Ovary (tissue), 3 donors: ENCODE measurements at regions not wholly inside any gene's neighbourhood (a gene's known extent, or its start where the extent isn't known, plus 50 kb on each side); places are given as distances from the start of the nearest gene placed in this dataset.

Experiments
- POLR2A ChIP-seq: fragments of 450-650 bp; IDR thresholded peaks from one replicate; pipeline ENCODE4 v1.6.1; 2017; ENCODE audit warnings: antibody characterized with exemption, mild to moderate bottlenecking, moderate library complexity
- TF ChIP-seq, protein P1 (sequence below), 3 donors: fragments of 450-650 bp in 2 of 3; fragments of 200-600 bp in 1 of 3; IDR thresholded peaks; one replicate each; pipeline versions ENCODE4 v1.5.1 to v1.8.0; 2016 to 2022; ENCODE audit warnings: antibody characterized with exemption in 3 of 3, mild to moderate bottlenecking in 1 of 3
- donor health status: DM: no; HTN: no; CAD: no.

DNA sequence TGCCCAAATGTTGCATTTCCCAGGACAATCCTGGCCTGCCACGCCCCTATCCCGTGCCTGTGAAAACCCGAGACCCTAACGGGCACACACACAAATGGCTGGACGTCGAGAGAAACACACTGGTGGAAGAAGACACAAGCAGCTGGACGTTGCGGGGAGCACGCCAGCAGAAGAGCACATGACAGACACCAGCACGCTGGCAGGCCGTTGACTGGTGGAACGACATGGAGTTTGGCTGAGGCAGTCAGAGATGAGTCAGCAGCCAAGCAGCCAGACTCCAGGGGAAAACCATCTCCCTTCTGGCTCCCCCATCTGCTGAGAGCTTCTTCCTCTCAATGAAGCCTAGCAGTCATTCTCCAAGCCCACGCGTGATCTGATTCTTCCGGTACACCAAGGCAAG is 606.7 kb upstream of the LRRC4C start:
- TF ChIP-seq, protein P1, sequence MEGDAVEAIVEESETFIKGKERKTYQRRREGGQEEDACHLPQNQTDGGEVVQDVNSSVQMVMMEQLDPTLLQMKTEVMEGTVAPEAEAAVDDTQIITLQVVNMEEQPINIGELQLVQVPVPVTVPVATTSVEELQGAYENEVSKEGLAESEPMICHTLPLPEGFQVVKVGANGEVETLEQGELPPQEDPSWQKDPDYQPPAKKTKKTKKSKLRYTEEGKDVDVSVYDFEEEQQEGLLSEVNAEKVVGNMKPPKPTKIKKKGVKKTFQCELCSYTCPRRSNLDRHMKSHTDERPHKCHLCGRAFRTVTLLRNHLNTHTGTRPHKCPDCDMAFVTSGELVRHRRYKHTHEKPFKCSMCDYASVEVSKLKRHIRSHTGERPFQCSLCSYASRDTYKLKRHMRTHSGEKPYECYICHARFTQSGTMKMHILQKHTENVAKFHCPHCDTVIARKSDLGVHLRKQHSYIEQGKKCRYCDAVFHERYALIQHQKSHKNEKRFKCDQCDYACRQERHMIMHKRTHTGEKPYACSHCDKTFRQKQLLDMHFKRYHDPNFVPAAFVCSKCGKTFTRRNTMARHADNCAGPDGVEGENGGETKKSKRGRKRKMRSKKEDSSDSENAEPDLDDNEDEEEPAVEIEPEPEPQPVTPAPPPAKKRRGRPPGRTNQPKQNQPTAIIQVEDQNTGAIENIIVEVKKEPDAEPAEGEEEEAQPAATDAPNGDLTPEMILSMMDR (IDR thresholded peaks at IDR 0.05): no peak
- TF ChIP-seq POLR2A: no peak
